PC-9 (cell line): ENCODE measurements at regions not wholly inside any gene's neighbourhood (a gene's known extent, or its start where the extent isn't known, plus 50 kb on each side); places are given as distances from the start of the nearest gene placed in this dataset.
A peak's percentile ranks its signal among the peaks of the same experiment; 100 is the strongest.

Experiments
- BruUV-seq: library from RNA; stranded (reverse); fragments of 400-500 nt; replicated peaks from 2 replicates; lab custom pipeline; 2021; lab: Mats Ljungman, UMichigan
- CTCF ChIA-PET: fragments of 300-600 bp; sonication (Branson Sonifier 250); formaldehyde crosslinking; loops from one replicate; lab custom pipeline; 2022; ENCODE audit warnings: antibody characterized with exemption; lab: Charles Lee
- POLR2A ChIA-PET: fragments of 300-600 bp; sonication (Branson Sonifier 250); formaldehyde crosslinking; loops from one replicate; lab custom pipeline; 2022; ENCODE audit warnings: antibody characterized with exemption; ENCODE audit not compliant: unreplicated experiment; lab: Charles Lee
- DNase-seq, 2 experiments: peaks; one replicate each; pipeline versions ENCODE4 v3.0.0 to v3.0.0-alpha.2; 2015 to 2022; ENCODE audit warnings: mixed read lengths in 1 of 2
- H2AFZ ChIP-seq: fragments of 200-600 bp; sonication (generic); 2 replicates; pipeline ENCODE4 v1.8.1; 2017; ENCODE audit warnings: antibody characterized with exemption
- H3F3A ChIP-seq: fragments of 200-600 bp; sonication (generic); 2 replicates; pipeline ENCODE4 v1.8.1; 2017; ENCODE audit warnings: antibody characterized with exemption, mild to moderate bottlenecking, low read depth; ENCODE audit not compliant: insufficient read depth
- H3K27ac ChIP-seq: fragments of 200-600 bp; sonication (generic); 2 replicates; pipeline ENCODE4 v1.6.1; 2016; ENCODE audit warnings: mixed run types
- H3K27me3 ChIP-seq: fragments of 200-600 bp; sonication (generic); 2 replicates; pipeline ENCODE4 v1.6.1; 2016; ENCODE audit warnings: low read depth, mixed run types; ENCODE audit not compliant: insufficient read depth
- H3K36me3 ChIP-seq: fragments of 200-600 bp; sonication (generic); 2 replicates; pipeline ENCODE4 v1.6.1; 2016; ENCODE audit warnings: low read depth, mixed run types
- H3K4me1 ChIP-seq: fragments of 200-600 bp; sonication (generic); replicated peaks from 2 replicates; pipeline ENCODE4 v1.6.1; 2016; ENCODE audit warnings: mixed run types; ENCODE audit not compliant: insufficient read depth
- H3K4me2 ChIP-seq: fragments of 200-600 bp; sonication (generic); 2 replicates; pipeline ENCODE4 v1.6.1; 2017; ENCODE audit warnings: mixed run types
- H3K4me3 ChIP-seq: fragments of 200-600 bp; sonication (generic); 2 replicates; pipeline ENCODE4 v1.6.1; 2016; ENCODE audit warnings: mixed run types
- H3K79me2 ChIP-seq: fragments of 200-600 bp; sonication (generic); 2 replicates; pipeline ENCODE4 v1.6.1; 2017; ENCODE audit warnings: low read depth, mixed run types
- H3K9me2 ChIP-seq: fragments of 200-600 bp; sonication (generic); 2 replicates; pipeline ENCODE4 v1.8.1; 2017; ENCODE audit warnings: mild to moderate bottlenecking; ENCODE audit not compliant: insufficient read depth
- H3K9me3 ChIP-seq: fragments of 200-600 bp; sonication (generic); 2 replicates; pipeline ENCODE4 v1.8.1; 2016; ENCODE audit warnings: low read depth; ENCODE audit not compliant: insufficient read depth
- H4K20me1 ChIP-seq: fragments of 200-600 bp; sonication (generic); 2 replicates; pipeline ENCODE4 v1.8.1; 2017; ENCODE audit not compliant: insufficient read depth
- EZH2 ChIP-seq: fragments of 200-600 bp; sonication (generic); IDR thresholded peaks from 2 replicates; pipeline ENCODE4 v1.8.0; 2017; ENCODE audit warnings: antibody characterized with exemption, low read depth
- intact Hi-C: fragments of 100-400 bp; cut with micrococcal nuclease; formaldehyde crosslinking; loops from one replicate; pipeline ENCODE4 v1.10.0; 2022; ENCODE audit not compliant: unreplicated experiment
- TF ChIP-seq, protein P1 (sequence below): fragments of 200-600 bp; sonication (generic); conservative IDR thresholded peaks from 2 replicates; pipeline ENCODE4 v1.6.1; 2017; ENCODE audit warnings: mixed run types, antibody characterized with exemption, mild to moderate bottlenecking, moderate library complexity

DNA sequence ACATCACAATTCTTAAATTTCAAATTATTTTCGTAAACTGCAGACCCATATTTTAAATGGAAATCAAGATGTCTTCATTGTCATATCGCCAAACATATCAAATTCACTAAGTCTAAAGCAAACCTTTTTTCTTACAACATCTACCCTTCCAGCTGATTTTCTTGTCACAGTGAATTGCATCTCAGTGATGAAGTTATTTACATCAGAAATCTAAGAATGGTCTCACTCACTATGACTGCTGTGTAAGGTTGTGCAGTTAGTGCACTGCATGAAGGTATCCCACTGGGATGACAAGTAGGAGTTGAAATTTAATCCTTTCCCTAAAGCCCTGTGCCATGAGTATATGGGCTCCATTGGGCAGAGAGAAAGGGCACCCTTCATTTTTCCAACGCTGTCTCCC lies 399.4 kb upstream of the ITGA1 start:
- H3K9me3 ChIP-seq = no peaks in the 10 kb centered on the region
- no peaks in the 10 kb centered on the region for H3K9me2 ChIP-seq
- BruUV-seq = no TSS peak
- POLR2A ChIA-PET = no interaction called here
- CTCF ChIA-PET = no interaction called here
- H3K4me1 ChIP-seq = no peaks in the 10 kb centered on the region
- intact Hi-C loops = no loop called here
- H3F3A ChIP-seq = no peaks in the 10 kb centered on the region
- no peak overlapping the region for H2AFZ ChIP-seq
- no peak overlapping the region for H3K4me3 ChIP-seq
- TF ChIP-seq, protein P1, sequence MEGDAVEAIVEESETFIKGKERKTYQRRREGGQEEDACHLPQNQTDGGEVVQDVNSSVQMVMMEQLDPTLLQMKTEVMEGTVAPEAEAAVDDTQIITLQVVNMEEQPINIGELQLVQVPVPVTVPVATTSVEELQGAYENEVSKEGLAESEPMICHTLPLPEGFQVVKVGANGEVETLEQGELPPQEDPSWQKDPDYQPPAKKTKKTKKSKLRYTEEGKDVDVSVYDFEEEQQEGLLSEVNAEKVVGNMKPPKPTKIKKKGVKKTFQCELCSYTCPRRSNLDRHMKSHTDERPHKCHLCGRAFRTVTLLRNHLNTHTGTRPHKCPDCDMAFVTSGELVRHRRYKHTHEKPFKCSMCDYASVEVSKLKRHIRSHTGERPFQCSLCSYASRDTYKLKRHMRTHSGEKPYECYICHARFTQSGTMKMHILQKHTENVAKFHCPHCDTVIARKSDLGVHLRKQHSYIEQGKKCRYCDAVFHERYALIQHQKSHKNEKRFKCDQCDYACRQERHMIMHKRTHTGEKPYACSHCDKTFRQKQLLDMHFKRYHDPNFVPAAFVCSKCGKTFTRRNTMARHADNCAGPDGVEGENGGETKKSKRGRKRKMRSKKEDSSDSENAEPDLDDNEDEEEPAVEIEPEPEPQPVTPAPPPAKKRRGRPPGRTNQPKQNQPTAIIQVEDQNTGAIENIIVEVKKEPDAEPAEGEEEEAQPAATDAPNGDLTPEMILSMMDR = no peak
- no peak overlapping the region for H3K27ac ChIP-seq
- no peaks in the 10 kb centered on the region for H3K36me3 ChIP-seq
- DNase-seq = no peak
- H3K4me2 ChIP-seq = no peak overlapping the region
- no peaks in the 10 kb centered on the region for H3K27me3 ChIP-seq
- H3K79me2 ChIP-seq = no peaks in the 10 kb centered on the region
- H4K20me1 ChIP-seq = no peaks in the 10 kb centered on the region; the same call in 1 of the 2 replicates

- Histone ChIP-seq H3K4me1 (no peaks in the 10 kb centered on the region), H3K36me3 (no peaks in the 10 kb centered on the region), H3K9me3 (no peaks in the 10 kb centered on the region), H2AFZ (no peak overlapping the region), H3K4me3 (no peak overlapping the region), H3K4me2 (no peak overlapping the region), H3K27me3 (no peaks in the 10 kb centered on the region), H3K27ac (no peak overlapping the region), H3K9me2 (no peaks in the 10 kb centered on the region), H3F3A (no peaks in the 10 kb centered on the region), H4K20me1 (no peaks in the 10 kb centered on the region; the same call in 1 of the 2 replicates), H3K79me2 (no peaks in the 10 kb centered on the region)
- TF ChIP-seq, protein P1 = no peak
- no peak for TF ChIP-seq EZH2
- POLR2A ChIA-PET = no interaction called here
- intact Hi-C loops = no loop called here
- no TSS peak for BruUV-seq
- CTCF ChIA-PET = no interaction called here
- no peak for DNase-seq
These were observed 395.4 kb upstream of the ITGA1 start for GRCh38 chr5:52392321-52392720.

DNA sequence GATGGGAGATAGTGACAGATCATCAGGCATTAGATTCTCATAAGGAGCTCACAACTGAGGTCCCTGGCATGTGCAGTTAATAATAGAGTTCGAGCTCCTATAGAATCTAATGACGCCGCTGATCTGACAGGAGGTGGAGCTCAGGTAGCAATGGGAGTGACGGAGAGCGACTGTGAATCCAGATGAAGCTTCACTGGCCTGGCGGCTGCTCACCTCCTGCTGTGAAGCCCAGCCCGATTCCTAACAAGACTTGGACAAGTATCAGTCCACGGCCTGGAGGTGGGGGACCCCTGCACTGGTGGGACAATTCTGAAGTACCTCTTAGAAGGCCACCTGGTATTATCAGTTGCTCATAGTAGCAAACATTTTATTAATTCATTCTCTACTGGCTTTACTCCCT lies 377.9 kb upstream of the ITGA1 start:
- H3K27me3 ChIP-seq = no peaks in the 10 kb centered on the region
- POLR2A ChIA-PET = no interaction called here

More for the DNA sequence above, 377.9 kb upstream of the ITGA1 start:
- no peaks in the 10 kb centered on the region for H3K36me3 ChIP-seq
- no peaks in the 10 kb centered on the region for H3F3A ChIP-seq
- no peaks in the 10 kb centered on the region for H3K4me1 ChIP-seq
- no peak overlapping the region for H3K4me3 ChIP-seq
- peak overlapping the region; percentile 62; the same call in 1 of the 2 replicates for H2AFZ ChIP-seq
- no peak overlapping the region for H3K27ac ChIP-seq
- intact Hi-C loops = no loop called here
- TF ChIP-seq, protein P1 = no peak
- no peak for TF ChIP-seq EZH2
- H3K79me2 ChIP-seq = no peaks in the 10 kb centered on the region
- no peak for DNase-seq
- CTCF ChIA-PET = no interaction called here
- no peaks in the 10 kb centered on the region for H4K20me1 ChIP-seq
- no peaks in the 10 kb centered on the region for H3K9me3 ChIP-seq
- no peak overlapping the region for H3K4me2 ChIP-seq
- no peaks in the 10 kb centered on the region for H3K9me2 ChIP-seq
- no TSS peak for BruUV-seq
